ENCODE measurements at regions not wholly inside any gene's neighbourhood (a gene's known extent, or its start where the extent isn't known, plus 50 kb on each side); places are given as distances from the start of the nearest gene placed in this dataset.
"Not testable (repeated sequence)": the region's sequence is repeated elsewhere in the genome, so short reads cannot be mapped to it uniquely, and the experiment has no call there.

DNA sequence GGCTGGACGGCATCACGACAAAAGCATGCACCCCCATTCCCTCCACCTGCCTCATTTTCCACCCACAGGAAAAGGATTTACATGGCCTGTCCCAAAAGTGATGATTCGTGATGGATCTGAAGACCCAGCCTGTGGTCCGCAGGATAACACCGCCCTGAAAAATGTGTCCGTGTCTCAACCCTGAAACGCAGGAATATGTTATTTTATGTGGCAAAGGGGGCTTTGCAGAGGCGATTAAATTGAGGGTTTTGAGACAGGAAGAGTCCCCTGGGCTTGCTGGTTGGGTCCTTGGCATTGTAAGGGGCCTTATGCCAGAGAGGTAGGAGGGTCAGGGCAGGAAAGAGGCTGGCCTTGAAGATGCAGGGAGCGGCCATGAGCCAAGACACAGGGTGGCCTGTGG is 80.2 kb upstream of the PPP2R2D start:
- CTCF ChIA-PET, result no interaction called here

DNA sequence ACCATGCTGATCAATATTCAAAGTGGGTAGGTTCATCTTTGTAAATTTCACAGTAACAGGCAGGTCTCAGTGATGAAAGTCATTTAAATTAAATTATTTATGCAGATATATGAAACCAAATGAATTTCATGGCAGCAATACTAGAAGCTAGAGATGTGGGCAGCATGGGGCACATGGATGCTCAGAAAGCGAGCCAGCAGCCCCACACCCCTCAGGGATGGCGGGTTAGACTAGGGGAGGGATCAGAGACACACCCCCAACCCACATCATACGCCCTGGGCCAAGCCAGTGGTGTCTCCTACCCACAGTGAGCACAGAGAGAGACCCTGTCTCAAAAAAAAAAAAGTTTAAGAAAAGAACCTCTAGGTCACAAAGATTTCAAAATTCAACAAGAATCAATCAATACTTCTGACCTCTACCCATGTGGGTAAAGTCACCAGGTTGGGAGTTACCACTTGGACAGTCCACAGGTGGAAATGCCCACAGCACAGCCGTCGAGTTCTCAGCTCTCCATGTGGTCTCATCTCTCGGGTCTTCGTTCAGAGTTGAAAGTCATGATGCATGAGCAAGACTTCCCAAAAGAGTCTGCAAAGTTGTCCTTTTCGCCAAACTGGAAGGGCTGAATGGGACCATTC is 79.3 kb upstream of the PPP2R2D start:
- Histone ChIP-seq H3K9me3 (ENCODE audit: control insufficient read depth, insufficient read depth, low read length) (peaks cover 81% of the 10 kb centered on the region), H3K27ac (ENCODE audit: low read depth, low read length) (no peak overlapping the region), H3K4me3 (ENCODE audit: low read depth, low read length) (no peak overlapping the region), H3K27me3 (ENCODE audit: control insufficient read depth, insufficient read depth, low read length) (no peaks in the 10 kb centered on the region)
- POLR2A ChIA-PET, result no interaction called here
- TF ChIP-seq, protein P1, sequence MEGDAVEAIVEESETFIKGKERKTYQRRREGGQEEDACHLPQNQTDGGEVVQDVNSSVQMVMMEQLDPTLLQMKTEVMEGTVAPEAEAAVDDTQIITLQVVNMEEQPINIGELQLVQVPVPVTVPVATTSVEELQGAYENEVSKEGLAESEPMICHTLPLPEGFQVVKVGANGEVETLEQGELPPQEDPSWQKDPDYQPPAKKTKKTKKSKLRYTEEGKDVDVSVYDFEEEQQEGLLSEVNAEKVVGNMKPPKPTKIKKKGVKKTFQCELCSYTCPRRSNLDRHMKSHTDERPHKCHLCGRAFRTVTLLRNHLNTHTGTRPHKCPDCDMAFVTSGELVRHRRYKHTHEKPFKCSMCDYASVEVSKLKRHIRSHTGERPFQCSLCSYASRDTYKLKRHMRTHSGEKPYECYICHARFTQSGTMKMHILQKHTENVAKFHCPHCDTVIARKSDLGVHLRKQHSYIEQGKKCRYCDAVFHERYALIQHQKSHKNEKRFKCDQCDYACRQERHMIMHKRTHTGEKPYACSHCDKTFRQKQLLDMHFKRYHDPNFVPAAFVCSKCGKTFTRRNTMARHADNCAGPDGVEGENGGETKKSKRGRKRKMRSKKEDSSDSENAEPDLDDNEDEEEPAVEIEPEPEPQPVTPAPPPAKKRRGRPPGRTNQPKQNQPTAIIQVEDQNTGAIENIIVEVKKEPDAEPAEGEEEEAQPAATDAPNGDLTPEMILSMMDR (IDR thresholded peaks at IDR 0.05; ENCODE audit: low read depth, low read length), result no peak
- no peak for DNase-seq (ENCODE audit: low read depth, low spot score)
- CTCF ChIA-PET, result no interaction called here

More for the DNA sequence above, 80.2 kb upstream of the PPP2R2D start:
- Histone ChIP-seq H3K4me3 (ENCODE audit: low read depth, low read length) (no peak overlapping the region), H3K27me3 (ENCODE audit: control insufficient read depth, insufficient read depth, low read length) (no peaks in the 10 kb centered on the region), H3K27ac (ENCODE audit: low read depth, low read length) (no peak overlapping the region), H3K9me3 (ENCODE audit: control insufficient read depth, insufficient read depth, low read length) (peaks cover 85% of the 10 kb centered on the region)
- DNase-seq (ENCODE audit: low read depth, low spot score), result no peak
- TF ChIP-seq, protein P1 (IDR thresholded peaks at IDR 0.05; ENCODE audit: low read depth, low read length), result no peak
- POLR2A ChIA-PET, result no interaction called here

DNA sequence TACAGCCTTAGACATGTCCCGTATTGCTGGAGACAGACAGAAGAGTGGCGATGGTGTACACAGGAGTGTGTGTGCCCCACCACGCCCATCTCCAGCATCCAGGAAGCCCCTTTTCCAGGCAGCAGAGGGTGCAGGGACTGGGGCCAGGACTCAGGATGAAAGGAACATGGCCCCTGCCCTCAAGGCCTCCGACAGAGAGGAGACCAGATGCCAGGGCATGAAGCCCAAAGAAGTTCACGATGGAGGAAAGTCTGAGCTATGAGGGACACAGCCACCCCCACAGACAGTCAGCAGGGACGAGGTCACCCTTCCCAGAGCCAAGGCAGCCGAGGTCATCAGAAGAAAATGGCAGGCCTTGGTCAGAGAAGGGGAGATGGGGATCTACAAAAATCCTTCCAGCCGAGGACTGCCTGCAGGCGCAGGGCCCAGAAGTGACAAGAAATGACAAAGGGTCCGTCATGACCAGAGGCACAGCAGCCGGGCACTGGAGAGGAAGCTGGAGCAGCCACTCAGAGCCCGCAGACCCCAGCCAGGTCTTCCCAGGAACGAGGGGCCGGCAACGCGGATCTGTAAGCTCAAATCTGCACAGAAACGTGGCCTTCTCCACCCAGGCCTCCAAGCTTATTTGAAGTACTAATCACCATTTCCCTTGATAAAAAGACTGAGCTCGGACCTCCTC is 78.7 kb upstream of the PPP2R2D start:
- Histone ChIP-seq H3K27me3 (ENCODE audit: control insufficient read depth, insufficient read depth, low read length) (no peaks in the 10 kb centered on the region), H3K27ac (ENCODE audit: low read depth, low read length) (no peak overlapping the region), H3K4me3 (ENCODE audit: low read depth, low read length) (no peak overlapping the region), H3K9me3 (ENCODE audit: control insufficient read depth, insufficient read depth, low read length) (peaks cover 75% of the 10 kb centered on the region)
- no peak for DNase-seq (ENCODE audit: low read depth, low spot score)
- ChIA-PET POLR2A (no interaction called here), CTCF (no interaction called here)
- TF ChIP-seq, protein P1 (IDR thresholded peaks at IDR 0.05; ENCODE audit: low read depth, low read length), result no peak

DNA sequence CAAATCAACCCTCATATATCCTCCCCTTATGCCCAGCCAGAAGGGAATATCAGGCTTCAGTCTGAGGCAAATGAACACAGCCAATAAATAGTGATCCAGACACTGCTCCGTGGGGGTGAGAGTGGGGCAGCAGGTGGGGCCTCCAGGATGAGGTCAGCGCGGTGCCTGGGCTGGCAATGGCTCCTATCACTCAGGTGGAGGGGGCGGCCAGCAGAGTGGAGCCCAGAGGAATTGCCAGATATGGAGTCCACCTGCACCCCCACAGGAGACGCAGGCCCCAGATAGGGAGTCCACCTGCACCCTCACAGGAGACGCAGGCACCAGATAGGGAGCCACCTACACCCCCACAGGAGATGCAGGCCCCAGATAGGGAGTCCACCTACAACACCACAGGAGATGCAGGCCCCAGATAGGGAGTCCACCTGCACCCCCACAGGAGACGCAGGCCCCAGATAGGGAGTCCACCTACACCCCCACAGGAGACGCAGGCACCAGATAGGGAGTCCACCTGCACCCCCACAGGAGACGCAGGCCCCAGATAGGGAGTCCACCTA is 78.0 kb upstream of the PPP2R2D start:
- Histone ChIP-seq H3K4me3 (ENCODE audit: low read depth, low read length) (no peak overlapping the region), H3K27ac (ENCODE audit: low read depth, low read length) (no peak overlapping the region), H3K9me3 (ENCODE audit: control insufficient read depth, insufficient read depth, low read length) (peaks cover 70% of the 10 kb centered on the region), H3K27me3 (ENCODE audit: control insufficient read depth, insufficient read depth, low read length) (no peaks in the 10 kb centered on the region)
- TF ChIP-seq, protein P1 (IDR thresholded peaks at IDR 0.05; ENCODE audit: low read depth, low read length), result no peak
- DNase-seq (ENCODE audit: low read depth, low spot score), result no peak
- ChIA-PET POLR2A (no interaction called here), CTCF (no interaction called here)

DNA sequence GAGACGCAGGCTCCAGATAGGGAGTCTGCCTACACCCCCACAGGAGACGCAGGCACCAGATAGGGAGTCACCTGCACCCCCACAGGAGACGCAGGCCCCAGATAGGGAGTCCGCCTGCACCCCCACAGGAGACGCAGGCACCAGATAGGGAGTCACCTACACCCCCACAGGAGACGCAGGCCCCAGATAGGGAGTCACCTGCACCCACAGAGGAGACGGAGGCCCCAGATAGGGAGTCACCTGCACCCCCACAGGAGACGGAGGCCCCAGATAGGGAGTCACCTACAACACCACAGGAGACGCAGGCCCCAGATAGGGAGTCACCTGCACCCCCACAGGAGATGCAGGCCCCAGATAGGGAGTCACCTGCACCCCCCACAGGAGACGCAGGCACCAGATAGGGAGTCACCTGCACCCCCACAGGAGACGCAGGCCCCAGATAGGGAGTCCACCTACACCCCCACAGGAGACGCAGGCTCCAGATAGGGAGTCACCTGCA is 77.2 kb upstream of the PPP2R2D start:
- H3K27me3 ChIP-seq (ENCODE audit: control insufficient read depth, insufficient read depth, low read length); H3K4me3 ChIP-seq (ENCODE audit: low read depth, low read length); CTCF ChIA-PET; POLR2A ChIA-PET; DNase-seq (ENCODE audit: low read depth, low spot score); H3K27ac ChIP-seq (ENCODE audit: low read depth, low read length): not testable (repeated sequence)
- peaks cover 61% of the 10 kb centered on the region for H3K9me3 ChIP-seq (ENCODE audit: control insufficient read depth, insufficient read depth, low read length)
